ENCODE measurements at regions not wholly inside any gene's neighbourhood (a gene's known extent, or its start where the extent isn't known, plus 50 kb on each side); places are given as distances from the start of the nearest gene placed in this dataset.

GRCh38 chr5:74141053-74141452 is 499.5 kb downstream of the ENC1 start:
- DNase-seq, result no peak

GRCh38 chr5:74140409-74140808 is 500.1 kb downstream of the ENC1 start:
- no peak for DNase-seq

- no peak for DNase-seq
Measured at GRCh38 chr5:74139589-74139988, 500.9 kb downstream of the ENC1 start.

- no peak for DNase-seq
Measured at GRCh38 chr5:74138721-74139120, 501.8 kb downstream of the ENC1 start.

- no peak for DNase-seq
Measured at GRCh38 chr5:74136276-74136825, 504.2 kb downstream of the ENC1 start.

GRCh38 chr5:74135033-74135432 is 505.5 kb downstream of the ENC1 start:
- no peak for DNase-seq

GRCh38 chr5:74132485-74132884 is 506.5 kb downstream of the ARHGEF28 start:
- no peak for DNase-seq

GRCh38 chr5:74131250-74131649 is 505.3 kb downstream of the ARHGEF28 start:
- DNase-seq, result no peak

GRCh38 chr5:74130155-74130897 is 504.3 kb downstream of the ARHGEF28 start:
- no peak for DNase-seq

GRCh38 chr5:74127381-74128320 is 501.7 kb downstream of the ARHGEF28 start:
- no peak for DNase-seq

GRCh38 chr5:74126294-74126693 is 500.3 kb downstream of the ARHGEF28 start:
- DNase-seq, result no peak

GRCh38 chr5:74124826-74125225 is 498.8 kb downstream of the ARHGEF28 start:
- no peak for DNase-seq

GRCh38 chr5:74123929-74124328 is 497.9 kb downstream of the ARHGEF28 start:
- DNase-seq, result no peak

- DNase-seq, result no peak
Measured at GRCh38 chr5:74122979-74123590, 497.1 kb downstream of the ARHGEF28 start.

- DNase-seq, result no peak
Measured at GRCh38 chr5:74122175-74122574, 496.2 kb downstream of the ARHGEF28 start.

- no peak for DNase-seq
Measured at GRCh38 chr5:74120585-74120984, 494.6 kb downstream of the ARHGEF28 start.

GRCh38 chr5:74118071-74118470 is 492.1 kb downstream of the ARHGEF28 start:
- no peak for DNase-seq

- no peak for DNase-seq
Measured at GRCh38 chr5:74116984-74117383, 491.0 kb downstream of the ARHGEF28 start.

GRCh38 chr5:74116266-74116665 is 490.3 kb downstream of the ARHGEF28 start:
- DNase-seq, result no peak

- DNase-seq, result no peak
Measured at GRCh38 chr5:74113927-74114326, 487.9 kb downstream of the ARHGEF28 start.

GRCh38 chr5:74113196-74113540 is 487.2 kb downstream of the ARHGEF28 start:
- no peak for DNase-seq

GRCh38 chr5:74112372-74113195 is 486.6 kb downstream of the ARHGEF28 start:
- DNase-seq, result no peak
